Vagina (tissue), 2 donors: ENCODE measurements at regions not wholly inside any gene's neighbourhood (a gene's known extent, or its start where the extent isn't known, plus 50 kb on each side); places are given as distances from the start of the nearest gene placed in this dataset.

ENCODE experiments used
- POLR2AphosphoS5 ChIP-seq, 2 donors: sonication (generic); formaldehyde crosslinking; IDR thresholded peaks; one replicate each; pipeline ENCODE4 v1.9.0; 2017; ENCODE audit warnings: antibody characterized with exemption in 2 of 2, mild to moderate bottlenecking in 2 of 2, low read depth in 1 of 2; ENCODE audit not compliant: insufficient read depth in 1 of 2
- TF ChIP-seq, protein P1 (sequence below), 3 experiments: fragments of 450-650 bp in 2 of 3; fragments of 200-600 bp in 1 of 3; sonication (generic) in 1 of 3; IDR thresholded peaks; one replicate each; pipeline ENCODE4 v1.5.1; 2017 to 2019; ENCODE audit warnings: antibody characterized with exemption in 3 of 3, mild to moderate bottlenecking in 2 of 3, moderate library complexity in 2 of 3

- TF ChIP-seq, protein P1, sequence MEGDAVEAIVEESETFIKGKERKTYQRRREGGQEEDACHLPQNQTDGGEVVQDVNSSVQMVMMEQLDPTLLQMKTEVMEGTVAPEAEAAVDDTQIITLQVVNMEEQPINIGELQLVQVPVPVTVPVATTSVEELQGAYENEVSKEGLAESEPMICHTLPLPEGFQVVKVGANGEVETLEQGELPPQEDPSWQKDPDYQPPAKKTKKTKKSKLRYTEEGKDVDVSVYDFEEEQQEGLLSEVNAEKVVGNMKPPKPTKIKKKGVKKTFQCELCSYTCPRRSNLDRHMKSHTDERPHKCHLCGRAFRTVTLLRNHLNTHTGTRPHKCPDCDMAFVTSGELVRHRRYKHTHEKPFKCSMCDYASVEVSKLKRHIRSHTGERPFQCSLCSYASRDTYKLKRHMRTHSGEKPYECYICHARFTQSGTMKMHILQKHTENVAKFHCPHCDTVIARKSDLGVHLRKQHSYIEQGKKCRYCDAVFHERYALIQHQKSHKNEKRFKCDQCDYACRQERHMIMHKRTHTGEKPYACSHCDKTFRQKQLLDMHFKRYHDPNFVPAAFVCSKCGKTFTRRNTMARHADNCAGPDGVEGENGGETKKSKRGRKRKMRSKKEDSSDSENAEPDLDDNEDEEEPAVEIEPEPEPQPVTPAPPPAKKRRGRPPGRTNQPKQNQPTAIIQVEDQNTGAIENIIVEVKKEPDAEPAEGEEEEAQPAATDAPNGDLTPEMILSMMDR (IDR thresholded peaks at IDR 0.05): no peak
- TF ChIP-seq POLR2AphosphoS5 (IDR thresholded peaks at IDR 0.05; ENCODE audit: insufficient read depth in 1 of 2, low read depth in 1 of 2): no peak
Measured at GRCh38 chr2:34252111-34252510, 653.0 kb upstream of the FAM98A start.
